HUDEP-2 (cell line): ENCODE measurements at regions not wholly inside any gene's neighbourhood (a gene's known extent, or its start where the extent isn't known, plus 50 kb on each side); places are given as distances from the start of the nearest gene placed in this dataset.

Experiments
- DNase-seq, 76 experiments: peaks; one replicate each; lab custom pipeline; 2025; ENCODE audit not compliant: unreplicated experiment in 76 of 76; lab: John Stamatoyannopoulos, UW

GRCh38 chr4:133247861-133248260 lies 98.8 kb downstream of the PCDH10 start:
- DNase-seq: no peak

DNA sequence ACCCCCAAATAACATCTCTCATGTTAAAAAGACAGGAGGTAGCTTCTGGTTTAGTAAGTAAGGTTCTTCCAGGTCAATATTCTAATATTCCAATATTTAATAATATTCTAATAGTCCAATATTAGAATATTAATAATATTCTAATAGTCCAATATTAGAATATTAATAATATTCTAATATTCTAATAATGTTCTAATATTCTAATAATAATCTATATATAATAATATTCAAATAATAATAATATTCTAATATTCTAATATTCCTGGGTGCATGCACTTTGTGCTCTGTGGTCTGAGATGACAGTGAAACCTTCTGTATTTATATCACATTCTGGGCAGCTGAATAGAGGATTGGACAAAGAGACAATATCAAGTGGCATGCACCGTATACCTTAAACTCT lies 96.1 kb downstream of the PCDH10 start:
- DNase-seq: no peak
